Osteocyte (in vitro differentiated cells): ENCODE measurements at regions not wholly inside any gene's neighbourhood (a gene's known extent, or its start where the extent isn't known, plus 50 kb on each side); places are given as distances from the start of the nearest gene placed in this dataset.

Experiments used
- DNase-seq: peaks from one replicate; pipeline ENCODE4 v3.0.0; 2021; ENCODE audit warnings: mixed read lengths; ENCODE audit not compliant: unreplicated experiment; ENCODE audit errors: extremely low spot score
- H3K27ac Mint-ChIP-seq: one replicate; pipeline ENCODE4 v1.8.0; 2021; ENCODE audit warnings: mild to moderate bottlenecking, mixed read lengths; ENCODE audit not compliant: unreplicated experiment
- H3K27me3 Mint-ChIP-seq: one replicate; pipeline ENCODE4 v1.8.0; 2021; ENCODE audit warnings: mixed read lengths; ENCODE audit not compliant: unreplicated experiment
- H3K36me3 Mint-ChIP-seq: one replicate; pipeline ENCODE4 v1.8.0; 2021; ENCODE audit warnings: mixed read lengths; ENCODE audit not compliant: unreplicated experiment
- H3K4me1 Mint-ChIP-seq: one replicate; pipeline ENCODE4 v1.8.0; 2021; ENCODE audit warnings: mixed read lengths; ENCODE audit not compliant: unreplicated experiment
- H3K4me3 Mint-ChIP-seq: one replicate; pipeline ENCODE4 v1.8.0; 2021; ENCODE audit warnings: mild to moderate bottlenecking, moderate library complexity, mixed read lengths; ENCODE audit not compliant: unreplicated experiment
- H3K9me3 Mint-ChIP-seq: one replicate; pipeline ENCODE4 v1.8.0; 2021; ENCODE audit warnings: mixed read lengths; ENCODE audit not compliant: unreplicated experiment
- TF ChIP-seq, protein P1 (sequence below): fragments of 200-600 bp; sonication (generic); IDR thresholded peaks from 2 replicates; pipeline ENCODE4 v1.5.0; 2021; ENCODE audit warnings: antibody characterized with exemption, mild to moderate bottlenecking, moderate library complexity

GRCh38 chr20:53872081-53872541 is 198.3 kb downstream of the BCAS1 start:
- no peak for DNase-seq
- peak overlapping the region; percentile 90 for H3K27ac Mint-ChIP-seq
- H3K27me3 Mint-ChIP-seq: no peaks in the 10 kb centered on the region
- TF ChIP-seq, protein P1, sequence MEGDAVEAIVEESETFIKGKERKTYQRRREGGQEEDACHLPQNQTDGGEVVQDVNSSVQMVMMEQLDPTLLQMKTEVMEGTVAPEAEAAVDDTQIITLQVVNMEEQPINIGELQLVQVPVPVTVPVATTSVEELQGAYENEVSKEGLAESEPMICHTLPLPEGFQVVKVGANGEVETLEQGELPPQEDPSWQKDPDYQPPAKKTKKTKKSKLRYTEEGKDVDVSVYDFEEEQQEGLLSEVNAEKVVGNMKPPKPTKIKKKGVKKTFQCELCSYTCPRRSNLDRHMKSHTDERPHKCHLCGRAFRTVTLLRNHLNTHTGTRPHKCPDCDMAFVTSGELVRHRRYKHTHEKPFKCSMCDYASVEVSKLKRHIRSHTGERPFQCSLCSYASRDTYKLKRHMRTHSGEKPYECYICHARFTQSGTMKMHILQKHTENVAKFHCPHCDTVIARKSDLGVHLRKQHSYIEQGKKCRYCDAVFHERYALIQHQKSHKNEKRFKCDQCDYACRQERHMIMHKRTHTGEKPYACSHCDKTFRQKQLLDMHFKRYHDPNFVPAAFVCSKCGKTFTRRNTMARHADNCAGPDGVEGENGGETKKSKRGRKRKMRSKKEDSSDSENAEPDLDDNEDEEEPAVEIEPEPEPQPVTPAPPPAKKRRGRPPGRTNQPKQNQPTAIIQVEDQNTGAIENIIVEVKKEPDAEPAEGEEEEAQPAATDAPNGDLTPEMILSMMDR: no peak
- H3K36me3 Mint-ChIP-seq: no peaks in the 10 kb centered on the region
- H3K9me3 Mint-ChIP-seq: no peaks in the 10 kb centered on the region
- no peak overlapping the region for H3K4me3 Mint-ChIP-seq
- H3K4me1 Mint-ChIP-seq: peaks cover 33% of the 10 kb centered on the region

DNA sequence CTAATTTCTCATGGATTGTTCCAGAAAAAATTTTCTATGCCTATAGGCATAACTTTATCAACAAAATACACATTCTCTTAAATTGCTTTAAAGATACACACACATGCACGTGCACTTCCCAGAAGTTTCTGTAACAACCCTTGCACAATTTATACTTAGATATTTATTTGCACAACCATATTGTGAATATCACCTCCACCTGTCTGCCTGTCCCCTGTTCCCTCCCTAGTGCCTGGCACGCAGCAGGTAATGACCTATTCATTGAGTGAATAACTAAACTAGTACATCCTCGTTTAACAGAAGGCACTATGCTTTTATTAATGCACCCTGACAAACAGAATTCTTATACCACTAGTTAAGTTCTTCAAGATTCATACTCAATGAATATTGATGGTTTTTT is 198.9 kb downstream of the BCAS1 start:
- peak overlapping the region; percentile 90 for H3K27ac Mint-ChIP-seq
- no peak for DNase-seq
- H3K9me3 Mint-ChIP-seq: no peaks in the 10 kb centered on the region
- H3K36me3 Mint-ChIP-seq: no peaks in the 10 kb centered on the region
- no peaks in the 10 kb centered on the region for H3K27me3 Mint-ChIP-seq
- no peak overlapping the region for H3K4me3 Mint-ChIP-seq
- TF ChIP-seq, protein P1: no peak
- H3K4me1 Mint-ChIP-seq: peaks cover 38% of the 10 kb centered on the region

- TF ChIP-seq, protein P1: no peak
- no peaks in the 10 kb centered on the region for H3K27me3 Mint-ChIP-seq
- DNase-seq: no peak
- no peaks in the 10 kb centered on the region for H3K36me3 Mint-ChIP-seq
- H3K4me1 Mint-ChIP-seq: peaks cover 47% of the 10 kb centered on the region
- H3K27ac Mint-ChIP-seq: no peak overlapping the region
- H3K4me3 Mint-ChIP-seq: no peak overlapping the region
- H3K9me3 Mint-ChIP-seq: no peaks in the 10 kb centered on the region
These were observed 199.7 kb downstream of the BCAS1 start for GRCh38 chr20:53870426-53871315.

DNA sequence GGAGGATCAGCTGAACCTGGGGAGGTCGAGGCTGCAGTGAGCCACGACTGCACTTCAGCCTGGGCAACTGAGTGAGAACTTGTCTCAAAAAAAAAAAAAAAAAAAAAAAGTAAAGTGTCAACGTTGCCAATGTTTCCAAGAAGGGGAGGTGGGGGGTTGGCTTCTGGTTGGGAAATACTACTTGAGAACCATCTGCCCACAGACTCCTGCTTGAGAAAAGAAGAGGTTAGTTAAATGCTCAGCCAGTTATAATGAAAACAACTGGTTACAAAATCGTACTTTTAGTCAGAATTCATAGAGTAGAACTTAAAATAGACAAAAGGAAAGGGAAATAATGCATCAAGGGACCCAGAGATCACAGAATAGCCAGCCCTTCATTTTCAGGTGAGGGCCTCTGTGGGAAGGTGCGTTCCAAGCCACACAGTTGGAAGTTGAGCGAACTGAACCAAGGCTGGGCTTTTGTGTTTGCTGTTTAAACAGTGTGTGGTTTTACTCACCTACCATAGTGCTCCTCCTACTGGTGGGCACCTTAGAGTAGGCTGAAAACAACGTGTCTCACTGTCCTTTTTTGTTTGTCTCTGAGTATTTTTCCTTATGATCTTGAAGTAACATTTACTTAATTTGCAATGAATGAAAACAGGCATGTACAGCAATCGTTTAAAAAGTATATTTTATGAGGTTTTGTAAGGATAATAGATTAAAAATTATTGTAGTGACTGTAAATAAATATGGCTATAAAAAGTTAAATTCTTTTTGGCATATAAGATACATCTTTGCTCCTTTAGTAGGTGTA is 200.7 kb downstream of the BCAS1 start:
- H3K4me3 Mint-ChIP-seq: no peak overlapping the region
- TF ChIP-seq, protein P1: peak; percentile 86
- H3K27ac Mint-ChIP-seq: peak overlapping the region; percentile 58
- no peaks in the 10 kb centered on the region for H3K9me3 Mint-ChIP-seq
- no peaks in the 10 kb centered on the region for H3K27me3 Mint-ChIP-seq
- peaks cover 57% of the 10 kb centered on the region for H3K4me1 Mint-ChIP-seq
- no peaks in the 10 kb centered on the region for H3K36me3 Mint-ChIP-seq
- DNase-seq: no peak
